ENCODE measurements at regions not wholly inside any gene's neighbourhood (a gene's known extent, or its start where the extent isn't known, plus 50 kb on each side); places are given as distances from the start of the nearest gene placed in this dataset.

DNA sequence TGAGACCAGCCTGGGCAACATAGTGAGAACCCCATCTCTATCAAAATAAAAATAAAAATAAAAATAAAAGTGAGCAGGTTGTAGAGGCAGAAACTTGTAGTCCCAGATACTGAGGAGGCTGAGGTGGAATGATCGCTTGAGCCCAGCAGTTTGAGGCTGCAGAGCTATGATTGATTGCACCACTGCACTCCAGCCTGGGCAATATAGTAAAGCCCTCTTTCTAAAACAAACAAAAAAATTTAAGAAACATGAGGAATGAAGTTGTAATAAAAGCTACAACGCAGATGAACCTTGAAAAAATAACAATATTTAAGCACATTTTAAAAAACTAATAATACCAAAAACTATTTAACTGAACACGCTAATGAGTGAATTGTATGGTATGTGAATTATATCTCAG, 919.3 kb downstream of the UQCRFS1 start:
- TF ChIP-seq, protein P1, sequence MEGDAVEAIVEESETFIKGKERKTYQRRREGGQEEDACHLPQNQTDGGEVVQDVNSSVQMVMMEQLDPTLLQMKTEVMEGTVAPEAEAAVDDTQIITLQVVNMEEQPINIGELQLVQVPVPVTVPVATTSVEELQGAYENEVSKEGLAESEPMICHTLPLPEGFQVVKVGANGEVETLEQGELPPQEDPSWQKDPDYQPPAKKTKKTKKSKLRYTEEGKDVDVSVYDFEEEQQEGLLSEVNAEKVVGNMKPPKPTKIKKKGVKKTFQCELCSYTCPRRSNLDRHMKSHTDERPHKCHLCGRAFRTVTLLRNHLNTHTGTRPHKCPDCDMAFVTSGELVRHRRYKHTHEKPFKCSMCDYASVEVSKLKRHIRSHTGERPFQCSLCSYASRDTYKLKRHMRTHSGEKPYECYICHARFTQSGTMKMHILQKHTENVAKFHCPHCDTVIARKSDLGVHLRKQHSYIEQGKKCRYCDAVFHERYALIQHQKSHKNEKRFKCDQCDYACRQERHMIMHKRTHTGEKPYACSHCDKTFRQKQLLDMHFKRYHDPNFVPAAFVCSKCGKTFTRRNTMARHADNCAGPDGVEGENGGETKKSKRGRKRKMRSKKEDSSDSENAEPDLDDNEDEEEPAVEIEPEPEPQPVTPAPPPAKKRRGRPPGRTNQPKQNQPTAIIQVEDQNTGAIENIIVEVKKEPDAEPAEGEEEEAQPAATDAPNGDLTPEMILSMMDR (IDR thresholded peaks at IDR 0.05; ENCODE audit: low read depth, low read length) = no peak
- no peak for TF ChIP-seq POLR2A (IDR thresholded peaks at IDR 0.05; ENCODE audit: extremely low read depth, insufficient read length)
